ENCODE measurements at regions not wholly inside any gene's neighbourhood (a gene's known extent, or its start where the extent isn't known, plus 50 kb on each side); places are given as distances from the start of the nearest gene placed in this dataset.

DNA sequence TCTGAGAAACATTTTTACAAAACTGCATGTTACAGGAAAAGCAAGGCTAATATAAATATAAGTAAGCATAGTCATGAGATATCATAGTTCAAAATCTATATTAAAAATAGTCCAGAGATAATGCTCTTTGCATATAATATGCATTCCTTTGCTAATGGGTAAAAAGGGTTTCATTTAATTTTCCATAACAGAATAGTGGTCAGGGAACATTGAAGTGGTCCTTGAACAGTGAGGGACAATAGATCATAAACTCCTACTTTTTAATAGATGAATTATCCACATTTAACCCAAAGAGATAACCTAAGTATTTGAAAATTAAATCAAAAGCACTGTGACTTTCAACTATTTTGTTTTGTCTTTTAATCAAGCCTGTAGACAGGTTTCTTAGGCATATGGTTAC lies 243.1 kb upstream of the ADGRB3 start:
- no peak for DNase-seq (ENCODE audit: low read depth, low spot score)

GRCh38 chr6:68372991-68373390 lies 262.1 kb upstream of the ADGRB3 start:
- no peak for DNase-seq (ENCODE audit: low read depth, low spot score)

- no peak for DNase-seq (ENCODE audit: low read depth, low spot score)
Measured at GRCh38 chr6:68368845-68369244, 266.2 kb upstream of the ADGRB3 start.

DNA sequence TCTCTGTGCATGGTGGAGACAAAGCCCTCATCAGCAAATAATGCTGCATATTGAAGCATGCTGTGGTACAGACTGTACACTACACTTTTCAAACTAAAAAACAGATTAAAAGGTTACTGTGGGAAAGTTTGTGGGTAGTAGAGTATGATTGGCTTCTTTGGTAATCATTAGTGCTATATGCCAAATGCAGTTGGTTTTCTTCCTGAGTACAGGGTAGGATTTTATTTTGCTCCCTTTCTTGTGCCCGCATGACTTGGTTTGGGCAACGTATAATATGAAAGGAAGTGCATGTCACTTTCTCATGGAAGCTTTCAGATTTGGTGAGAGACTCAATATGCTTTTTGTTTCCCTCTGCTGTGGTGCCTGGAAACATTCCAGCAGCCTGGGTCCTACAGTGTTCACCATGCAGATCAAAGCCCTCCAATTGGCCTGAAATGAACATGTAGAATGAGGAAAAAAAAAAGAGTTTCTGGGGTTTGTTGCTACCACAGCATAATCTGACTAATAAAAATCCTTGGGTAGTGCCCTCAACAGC lies 270.7 kb upstream of the ADGRB3 start:
- no peak for DNase-seq (ENCODE audit: low read depth, low spot score)

DNA sequence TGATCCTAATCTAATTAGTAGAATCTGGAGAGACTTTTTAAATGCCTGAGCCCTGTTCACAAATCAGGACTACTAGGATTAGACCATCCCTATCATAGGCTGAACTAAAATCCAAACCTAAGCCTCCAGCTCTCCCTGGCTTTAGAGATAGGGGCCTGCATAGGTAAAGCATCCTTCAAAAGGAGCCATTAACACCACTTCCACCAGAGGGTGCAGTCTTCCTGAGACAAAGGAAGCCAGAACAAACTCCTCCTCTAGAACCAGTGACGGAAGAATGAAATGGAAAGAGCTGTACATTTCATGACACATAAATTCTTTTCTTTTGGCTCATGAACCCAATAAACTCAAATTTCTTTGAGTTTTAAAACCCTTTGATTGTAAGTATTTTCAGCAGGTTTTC lies 291.2 kb upstream of the ADGRB3 start:
- DNase-seq (ENCODE audit: low read depth, low spot score) = peak; percentile 3

DNA sequence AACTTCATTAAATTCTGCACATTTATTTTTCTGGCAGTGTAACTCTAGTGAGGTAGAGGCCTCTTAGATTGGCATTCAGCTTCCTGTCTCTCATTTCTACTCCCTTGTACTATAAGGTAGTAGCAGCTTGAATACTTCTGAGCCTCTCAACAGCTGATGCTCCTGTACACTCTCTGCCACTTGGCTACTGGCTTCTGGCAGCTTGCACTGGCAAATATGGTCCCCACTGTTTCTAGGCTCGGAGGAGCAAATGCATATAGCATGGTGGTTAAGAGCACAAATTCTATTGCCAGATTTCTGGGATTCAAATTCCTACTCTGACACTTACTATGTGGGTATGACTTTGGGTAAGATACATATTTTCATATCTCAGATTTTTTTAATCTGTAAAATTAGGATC lies 292.8 kb upstream of the ADGRB3 start:
- DNase-seq (ENCODE audit: low read depth, low spot score) = no peak

- no peak for DNase-seq (ENCODE audit: low read depth, low spot score)
Measured at GRCh38 chr6:68339488-68340131, 295.5 kb upstream of the ADGRB3 start.

DNA sequence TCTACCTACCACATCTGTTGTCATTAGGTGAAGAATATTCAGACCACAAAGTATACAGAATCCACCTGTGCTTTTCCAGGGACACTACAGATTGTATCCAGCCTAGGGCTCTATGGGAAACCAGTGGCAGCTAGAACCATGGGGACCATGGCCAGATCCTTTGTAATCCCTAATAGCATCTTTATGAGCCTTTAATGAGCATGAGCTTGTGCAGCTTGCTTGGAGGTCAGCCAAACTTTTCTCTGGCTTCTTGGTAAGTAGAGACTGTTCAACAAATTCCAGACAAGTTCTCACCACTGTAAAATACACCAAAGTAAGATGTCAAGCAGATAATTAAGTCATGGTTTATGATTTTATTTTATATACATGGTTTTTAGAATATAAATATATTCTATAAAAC lies 301.6 kb upstream of the ADGRB3 start:
- DNase-seq (ENCODE audit: low read depth, low spot score) = no peak

DNA sequence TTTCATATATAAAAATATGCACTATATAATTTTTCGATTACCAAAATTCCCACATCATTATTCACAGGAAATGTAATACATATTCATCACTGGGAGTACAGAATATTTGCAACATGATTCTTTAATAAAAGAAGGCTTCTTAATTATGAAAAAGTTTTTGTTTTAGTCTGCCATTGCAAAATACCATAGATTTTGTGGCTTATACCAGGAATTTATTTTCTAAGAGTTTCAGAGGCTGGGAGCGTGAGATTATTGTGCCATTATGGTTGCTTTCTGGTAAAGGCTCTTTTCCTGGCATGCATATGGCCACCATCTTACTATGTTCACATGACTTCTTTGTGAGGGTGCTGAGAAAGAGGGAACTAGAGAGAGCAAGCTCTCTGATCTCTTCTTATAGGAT lies 306.9 kb upstream of the ADGRB3 start:
- DNase-seq (ENCODE audit: low read depth, low spot score) = no peak

GRCh38 chr6:68326762-68327161 lies 308.3 kb upstream of the ADGRB3 start:
- DNase-seq (ENCODE audit: low read depth, low spot score) = no peak

GRCh38 chr6:68317366-68317765 lies 317.7 kb upstream of the ADGRB3 start:
- no peak for DNase-seq (ENCODE audit: low read depth, low spot score)

- DNase-seq (ENCODE audit: low read depth, low spot score) = peak; percentile 10
Measured at GRCh38 chr6:68313911-68314310, 321.2 kb upstream of the ADGRB3 start.

GRCh38 chr6:68307301-68307700 lies 327.8 kb upstream of the ADGRB3 start:
- no peak for DNase-seq (ENCODE audit: low read depth, low spot score)

DNA sequence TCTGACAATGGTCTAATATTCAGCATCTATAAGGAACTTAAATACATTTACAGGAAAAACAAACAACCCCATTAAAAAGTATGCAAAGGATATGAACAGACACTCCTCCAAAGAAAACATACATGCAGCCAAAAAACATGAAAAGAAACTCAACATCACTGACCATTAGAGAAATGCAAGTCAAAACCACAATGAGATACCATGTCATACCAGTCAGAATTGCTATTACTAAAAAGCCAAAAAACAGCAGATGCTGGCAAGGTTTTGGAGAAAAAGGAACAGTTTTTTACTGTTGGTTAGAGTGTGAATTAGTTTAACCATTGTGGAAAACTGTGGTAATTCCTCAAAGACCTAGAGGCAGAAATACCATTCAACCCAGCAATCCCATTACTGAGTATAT lies 339.0 kb upstream of the ADGRB3 start:
- no peak for DNase-seq (ENCODE audit: low read depth, low spot score)

DNA sequence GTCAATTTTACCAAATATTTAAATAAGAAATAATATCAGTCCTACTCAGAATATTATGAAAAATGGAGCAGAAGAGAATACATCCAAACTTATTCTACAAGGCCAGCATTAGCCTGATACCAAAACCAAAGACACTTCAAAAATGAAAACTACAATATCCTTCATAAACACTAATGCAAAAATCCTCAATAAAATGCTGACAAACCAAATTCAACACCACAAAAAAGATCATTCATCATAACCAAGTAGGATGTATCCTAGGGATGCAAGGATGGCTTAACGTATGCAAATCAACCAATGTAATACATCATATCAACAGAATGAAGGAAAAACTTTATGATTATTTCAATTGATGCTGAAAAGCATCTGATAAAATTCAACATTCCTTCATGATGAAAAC lies 352.4 kb upstream of the ADGRB3 start:
- no peak for DNase-seq (ENCODE audit: low read depth, low spot score)

DNA sequence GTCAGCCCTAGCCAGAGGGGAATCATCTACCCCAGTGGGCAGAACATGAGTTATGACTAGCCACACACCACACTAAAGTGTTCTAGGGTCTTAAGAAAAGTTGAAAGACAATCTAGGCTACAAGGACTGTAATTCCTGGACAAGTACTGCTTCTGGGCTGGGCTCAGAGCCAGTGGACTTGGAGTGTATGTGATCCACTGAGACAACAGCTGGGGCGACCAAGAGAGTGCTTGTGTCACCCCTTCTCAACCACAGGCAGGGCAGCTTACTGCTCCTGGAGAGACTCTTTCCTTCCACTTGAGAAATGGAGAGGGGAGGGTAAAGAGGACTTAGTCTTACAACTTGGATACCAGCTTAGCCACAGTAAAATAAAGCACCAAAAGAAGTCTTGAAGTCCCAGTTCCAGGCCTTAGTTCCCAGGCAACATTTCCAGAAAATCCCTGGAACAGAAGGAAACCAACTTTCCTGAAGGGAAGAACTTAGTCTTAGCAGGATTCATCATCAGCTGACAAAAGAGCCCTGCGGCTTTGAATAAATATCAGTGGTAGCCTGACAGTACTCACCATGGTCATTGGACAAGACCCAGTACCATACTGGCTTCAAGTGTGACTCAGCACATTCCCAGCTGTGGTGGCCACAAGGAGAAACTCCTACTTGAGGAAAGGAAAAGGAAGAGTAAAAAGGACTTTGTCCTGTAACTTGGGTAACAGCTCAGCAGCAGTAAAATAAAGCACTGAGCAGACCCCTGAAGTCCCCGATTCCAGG lies 355.1 kb upstream of the ADGRB3 start:
- no peak for DNase-seq (ENCODE audit: low read depth, low spot score)

- DNase-seq (ENCODE audit: low read depth, low spot score) = no peak
Measured at GRCh38 chr6:68273297-68273696, 361.8 kb upstream of the ADGRB3 start.

- peak; percentile 15 for DNase-seq (ENCODE audit: low read depth, low spot score)
Measured at GRCh38 chr6:68256391-68256790, 378.7 kb upstream of the ADGRB3 start.

DNA sequence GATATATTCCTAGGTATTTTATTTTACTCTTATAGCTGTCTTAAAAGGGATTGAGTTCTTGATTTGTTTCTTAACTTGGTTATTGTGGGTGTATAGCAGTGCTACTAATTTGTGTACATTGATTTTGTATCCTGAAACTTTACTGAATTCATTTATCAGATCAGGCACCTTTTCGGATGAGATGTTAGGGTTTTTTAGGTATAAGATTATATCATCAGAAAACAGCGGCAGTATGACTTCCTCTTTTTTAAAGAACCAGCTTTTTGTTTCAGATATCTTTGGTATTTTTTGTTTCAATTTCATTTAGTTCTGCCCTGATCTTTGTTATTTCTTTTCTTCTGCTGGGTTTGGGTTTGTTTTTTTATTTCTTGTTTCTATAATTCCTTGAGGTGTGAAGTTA lies 382.4 kb upstream of the ADGRB3 start:
- DNase-seq (ENCODE audit: low read depth, low spot score) = no peak

- no peak for DNase-seq (ENCODE audit: low read depth, low spot score)
Measured at GRCh38 chr6:68247782-68248181, 387.3 kb upstream of the ADGRB3 start.

DNA sequence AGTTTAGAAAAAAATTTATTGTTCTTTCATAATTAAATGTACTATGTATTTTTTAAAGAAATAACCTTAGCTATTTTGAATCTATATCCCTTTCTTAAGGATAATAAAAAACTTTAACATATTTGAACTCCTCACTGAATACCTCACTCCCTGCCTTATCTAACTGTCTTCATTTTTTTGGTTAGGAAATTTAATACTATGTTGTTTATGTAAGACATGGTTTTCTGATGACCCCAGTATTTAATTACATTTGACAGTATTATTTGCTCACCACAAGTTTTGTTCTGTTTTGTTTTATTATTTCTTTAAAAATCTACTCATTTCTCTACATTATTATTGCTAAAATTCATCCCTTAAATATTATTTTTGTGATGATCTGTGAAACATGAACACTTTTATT lies 394.4 kb upstream of the ADGRB3 start:
- no peak for DNase-seq (ENCODE audit: low read depth, low spot score)

DNA sequence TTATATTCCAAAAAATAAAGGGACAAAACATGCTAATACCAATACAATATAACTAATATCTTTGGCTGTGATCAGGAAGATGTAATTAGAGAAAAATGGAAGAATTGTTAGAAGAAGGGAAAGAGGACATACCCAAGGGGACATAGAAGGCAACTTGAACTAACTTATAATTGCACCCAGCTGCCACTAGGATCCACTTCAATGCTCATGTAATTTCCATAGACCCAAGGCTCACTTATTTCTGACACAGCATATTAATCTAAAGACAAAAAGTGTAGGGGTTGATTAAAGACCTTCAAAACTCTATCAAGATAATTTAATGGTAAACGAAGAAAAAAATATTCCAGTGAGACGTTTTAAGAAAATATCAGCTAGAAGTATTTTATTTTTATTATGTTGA lies 396.0 kb upstream of the ADGRB3 start:
- no peak for DNase-seq (ENCODE audit: low read depth, low spot score)

- DNase-seq (ENCODE audit: low read depth, low spot score) = no peak
Measured at GRCh38 chr6:68238097-68238601, 396.9 kb upstream of the ADGRB3 start.
